ENCODE measurements at regions not wholly inside any gene's neighbourhood (a gene's known extent, or its start where the extent isn't known, plus 50 kb on each side); places are given as distances from the start of the nearest gene placed in this dataset.

- TF ChIP-seq CTCF (IDR thresholded peaks at IDR 0.05 in 2 of 3, conservative IDR thresholded peaks at IDR 0.05 in 1 of 3; ENCODE audit: control insufficient read depth in 2 of 3, extremely low read depth in 1 of 3, insufficient read depth in 1 of 3, low read depth in 3 of 3, low read length in 3 of 3), result no peak
- TF ChIP-seq NR2C1 (IDR thresholded peaks at IDR 0.05), result no peak
- TF ChIP-seq MYB (IDR thresholded peaks at IDR 0.05; ENCODE audit: borderline replicate concordance, low read depth, low read length), result no peak
- TF ChIP-seq E2F8 (IDR thresholded peaks at IDR 0.05; ENCODE audit: low read depth, partially characterized antibody), result no peak
- TF ChIP-seq POLR2A (IDR thresholded peaks at IDR 0.05; ENCODE audit: low read depth, low read length), result no peak
- TF ChIP-seq TCF7 (IDR thresholded peaks at IDR 0.05; ENCODE audit: borderline replicate concordance), result no peak
- no peak for TF ChIP-seq SUZ12 (IDR thresholded peaks at IDR 0.05; ENCODE audit: unreplicated experiment)
- TF ChIP-seq, protein P1, sequence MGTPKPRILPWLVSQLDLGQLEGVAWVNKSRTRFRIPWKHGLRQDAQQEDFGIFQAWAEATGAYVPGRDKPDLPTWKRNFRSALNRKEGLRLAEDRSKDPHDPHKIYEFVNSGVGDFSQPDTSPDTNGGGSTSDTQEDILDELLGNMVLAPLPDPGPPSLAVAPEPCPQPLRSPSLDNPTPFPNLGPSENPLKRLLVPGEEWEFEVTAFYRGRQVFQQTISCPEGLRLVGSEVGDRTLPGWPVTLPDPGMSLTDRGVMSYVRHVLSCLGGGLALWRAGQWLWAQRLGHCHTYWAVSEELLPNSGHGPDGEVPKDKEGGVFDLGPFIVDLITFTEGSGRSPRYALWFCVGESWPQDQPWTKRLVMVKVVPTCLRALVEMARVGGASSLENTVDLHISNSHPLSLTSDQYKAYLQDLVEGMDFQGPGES (IDR thresholded peaks at IDR 0.05), result no peak
- TF ChIP-seq EZH2 (IDR thresholded peaks at IDR 0.05; ENCODE audit: borderline replicate concordance, control insufficient read depth, low read depth, low read length), result no peak
- TF ChIP-seq HDGF (IDR thresholded peaks at IDR 0.05), result no peak
- TF ChIP-seq SIN3A (IDR thresholded peaks at IDR 0.05; ENCODE audit: low read depth, low read length), result no peak
- TF ChIP-seq JUND (IDR thresholded peaks at IDR 0.05; ENCODE audit: low read depth, low read length), result no peak
These were observed 167.9 kb downstream of the DICER1 start for GRCh38 chr14:94989417-94989816.

All from GM12878 (cell line).